OCI-LY7 (cell line): ENCODE measurements at regions not wholly inside any gene's neighbourhood (a gene's known extent, or its start where the extent isn't known, plus 50 kb on each side); places are given as distances from the start of the nearest gene placed in this dataset.

Experiments used
- BruUV-seq: library from RNA; stranded (reverse); fragments of 400-500 nt; replicated peaks from 2 replicates; lab custom pipeline; 2021; lab: Mats Ljungman, UMichigan
- CTCF ChIA-PET: fragments of 300-600 bp; sonication (Branson Sonifier 250); formaldehyde crosslinking; loops from one replicate; lab custom pipeline; 2022; ENCODE audit warnings: antibody characterized with exemption; ENCODE audit not compliant: unreplicated experiment; lab: Charles Lee
- POLR2A ChIA-PET: fragments of 300-600 bp; sonication (Branson Sonifier 250); formaldehyde crosslinking; loops from one replicate; lab custom pipeline; 2022; ENCODE audit warnings: antibody characterized with exemption; lab: Charles Lee
- DNase-seq: peaks from one replicate; pipeline ENCODE4 v3.0.0-alpha.2; 2015; ENCODE audit warnings: low spot score
- H2AFZ ChIP-seq: fragments of 200-600 bp; sonication (generic), shearing (Covaris generic); 2 replicates; pipeline ENCODE4 v1.6.1; 2014; ENCODE audit warnings: mild to moderate bottlenecking, antibody characterized with exemption, low read length, moderate library complexity
- H3K27ac ChIP-seq: fragments of 200-600 bp; sonication (generic); 2 replicates; pipeline ENCODE4 v1.5.1; 2014; ENCODE audit warnings: mixed run types, low read depth, mild to moderate bottlenecking, moderate library complexity, low read length, inconsistent platforms; ENCODE audit not compliant: poor library complexity, severe bottlenecking
- H3K36me3 ChIP-seq: fragments of 200-600 bp; sonication (generic); 2 replicates; pipeline ENCODE4 v1.6.1; 2014; ENCODE audit warnings: mild to moderate bottlenecking, antibody characterized with exemption, low read length, moderate library complexity, mixed read lengths; ENCODE audit not compliant: insufficient read depth
- H3K4me1 ChIP-seq: fragments of 200-600 bp; sonication (generic); 2 replicates; pipeline ENCODE4 v1.5.1; 2014; ENCODE audit warnings: mild to moderate bottlenecking, low read length; ENCODE audit not compliant: insufficient read depth, poor library complexity, severe bottlenecking
- H3K4me2 ChIP-seq: fragments of 200-600 bp; sonication (generic); 2 replicates; pipeline ENCODE4 v1.6.1; 2014; ENCODE audit warnings: mild to moderate bottlenecking, low read length
- H3K4me3 ChIP-seq: fragments of 200-600 bp; sonication (generic); 2 replicates; pipeline ENCODE4 v1.5.1; 2014; ENCODE audit warnings: mild to moderate bottlenecking, low read depth, low read length; ENCODE audit not compliant: poor library complexity, severe bottlenecking
- H3K79me2 ChIP-seq: fragments of 200-600 bp; sonication (generic); 2 replicates; pipeline ENCODE4 v1.6.1; 2016; ENCODE audit warnings: low read depth, mild to moderate bottlenecking, low read length, moderate library complexity, mixed read lengths; ENCODE audit not compliant: insufficient read depth
- H3K9me2 ChIP-seq: fragments of 200-600 bp; sonication (generic); 2 replicates; pipeline ENCODE4 v1.6.1; 2016; ENCODE audit warnings: mild to moderate bottlenecking, low read length, mixed read lengths; ENCODE audit not compliant: insufficient read depth
- H3K9me3 ChIP-seq: fragments of 200-600 bp; sonication (generic); 2 replicates; pipeline ENCODE4 v1.6.1; 2014; ENCODE audit warnings: mild to moderate bottlenecking, mixed run types, low read length, mixed read lengths
- H4K20me1 ChIP-seq: fragments of 200-600 bp; sonication (generic); 2 replicates; pipeline ENCODE4 v1.6.1; 2014; ENCODE audit warnings: mild to moderate bottlenecking, antibody characterized with exemption, low read length, moderate library complexity, mixed read lengths; ENCODE audit not compliant: insufficient read depth
- EZH2phosphoT487 ChIP-seq: fragments of 200-600 bp; sonication (generic); IDR thresholded peaks from 2 replicates; pipeline ENCODE4 v1.6.1; 2018; ENCODE audit warnings: low read depth, borderline replicate concordance, mild to moderate bottlenecking, mixed run types, antibody characterized with exemption, low read length, moderate library complexity, mixed read lengths
- intact Hi-C: fragments of 100-400 bp; cut with micrococcal nuclease; formaldehyde crosslinking; loops from one replicate; pipeline ENCODE4 v1.10.0; 2022; ENCODE audit not compliant: unreplicated experiment
- TF ChIP-seq, protein P1 (sequence below): fragments of 200-600 bp; sonication (generic); conservative IDR thresholded peaks from 2 replicates; pipeline ENCODE4 v1.5.1; 2014; ENCODE audit warnings: mild to moderate bottlenecking, antibody characterized with exemption, low read length, moderate library complexity, mixed read lengths

DNA sequence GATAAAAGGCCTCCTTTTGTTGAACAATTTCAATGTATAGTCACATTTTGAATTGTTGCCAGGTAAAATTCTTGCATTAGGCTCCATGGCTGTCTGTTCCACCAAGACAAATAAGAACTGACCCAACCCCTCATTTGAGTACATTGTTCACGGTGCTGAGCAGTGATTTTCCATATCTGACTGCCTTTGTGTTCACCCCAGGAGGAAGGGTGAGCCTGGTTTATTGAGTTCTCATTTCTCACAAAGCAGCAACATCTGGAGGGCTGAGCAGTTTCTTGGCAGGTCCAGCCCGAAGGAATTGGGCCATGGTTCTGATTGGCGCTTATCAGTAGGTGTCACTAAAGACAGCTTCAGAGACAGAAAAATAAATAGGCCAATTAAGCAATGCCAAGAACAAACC lies 149.1 kb downstream of the BMP4 start:
- Histone ChIP-seq H3K27ac (no peak overlapping the region), H3K79me2 (no peaks in the 10 kb centered on the region), H3K4me1 (no peaks in the 10 kb centered on the region), H3K4me2 (no peak overlapping the region), H3K36me3 (no peaks in the 10 kb centered on the region), H3K4me3 (no peak overlapping the region), H3K9me3 (no peaks in the 10 kb centered on the region), H2AFZ (no peak overlapping the region), H3K9me2 (no peaks in the 10 kb centered on the region), H4K20me1 (no peaks in the 10 kb centered on the region)
- ChIA-PET CTCF (no interaction called here), POLR2A (interaction anchor here (0.6 kb wide), 1 partner anchor 168 kb away, joined by 4 read pairs; no protein-coding TSS in a partner anchor)
- intact Hi-C loops = no loop called here
- BruUV-seq = no TSS peak
- TF ChIP-seq EZH2phosphoT487 = no peak
- TF ChIP-seq, protein P1, sequence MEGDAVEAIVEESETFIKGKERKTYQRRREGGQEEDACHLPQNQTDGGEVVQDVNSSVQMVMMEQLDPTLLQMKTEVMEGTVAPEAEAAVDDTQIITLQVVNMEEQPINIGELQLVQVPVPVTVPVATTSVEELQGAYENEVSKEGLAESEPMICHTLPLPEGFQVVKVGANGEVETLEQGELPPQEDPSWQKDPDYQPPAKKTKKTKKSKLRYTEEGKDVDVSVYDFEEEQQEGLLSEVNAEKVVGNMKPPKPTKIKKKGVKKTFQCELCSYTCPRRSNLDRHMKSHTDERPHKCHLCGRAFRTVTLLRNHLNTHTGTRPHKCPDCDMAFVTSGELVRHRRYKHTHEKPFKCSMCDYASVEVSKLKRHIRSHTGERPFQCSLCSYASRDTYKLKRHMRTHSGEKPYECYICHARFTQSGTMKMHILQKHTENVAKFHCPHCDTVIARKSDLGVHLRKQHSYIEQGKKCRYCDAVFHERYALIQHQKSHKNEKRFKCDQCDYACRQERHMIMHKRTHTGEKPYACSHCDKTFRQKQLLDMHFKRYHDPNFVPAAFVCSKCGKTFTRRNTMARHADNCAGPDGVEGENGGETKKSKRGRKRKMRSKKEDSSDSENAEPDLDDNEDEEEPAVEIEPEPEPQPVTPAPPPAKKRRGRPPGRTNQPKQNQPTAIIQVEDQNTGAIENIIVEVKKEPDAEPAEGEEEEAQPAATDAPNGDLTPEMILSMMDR = no peak
- no peak for DNase-seq

DNA sequence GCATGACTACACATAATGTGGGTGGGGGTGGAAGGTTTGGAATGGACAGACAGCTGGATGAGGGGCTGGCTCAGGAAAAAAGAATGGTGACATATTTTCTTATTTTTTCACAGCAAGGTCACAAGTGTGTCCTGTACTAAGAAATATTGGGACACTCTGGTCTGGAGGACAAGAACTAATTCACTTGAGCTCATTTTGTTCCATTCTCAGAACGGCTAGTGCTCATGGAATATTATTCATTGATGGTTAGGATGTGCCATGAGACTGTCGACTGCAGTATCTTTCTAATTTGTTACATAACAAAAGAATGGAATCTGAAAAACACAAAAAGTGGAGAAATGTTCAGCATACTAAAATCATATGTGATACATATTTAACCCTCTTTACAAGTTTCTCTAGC lies 149.5 kb downstream of the BMP4 start:
- no peak overlapping the region for H3K27ac ChIP-seq
- POLR2A ChIA-PET = interaction anchor here (0.6 kb wide), 1 partner anchor 168 kb away, joined by 4 read pairs; no protein-coding TSS in a partner anchor
- no TSS peak for BruUV-seq

DNA sequence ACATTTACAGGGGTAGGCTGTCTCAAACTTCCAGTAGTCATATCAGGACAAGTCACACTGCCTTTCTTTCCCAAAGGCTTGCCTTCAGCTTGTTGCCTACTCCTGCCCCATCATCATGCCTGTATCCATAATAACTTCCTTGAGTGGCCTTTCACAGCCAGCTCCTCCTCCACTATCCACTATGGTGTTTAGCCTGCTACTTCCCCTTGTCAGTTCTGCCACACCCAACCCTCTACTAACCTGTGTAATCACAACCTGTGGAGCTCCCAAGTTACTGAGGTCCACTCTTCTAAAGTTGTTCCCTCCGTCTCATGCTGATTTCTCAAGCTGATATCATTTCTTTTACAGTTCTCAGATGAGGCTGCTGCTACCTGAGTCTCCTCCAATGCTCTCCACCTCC lies 159.9 kb downstream of the BMP4 start:
- Histone ChIP-seq H3K79me2 (no peaks in the 10 kb centered on the region), H2AFZ (no peak overlapping the region), H3K36me3 (no peaks in the 10 kb centered on the region), H3K4me2 (no peak overlapping the region), H3K9me2 (no peaks in the 10 kb centered on the region), H3K4me1 (no peaks in the 10 kb centered on the region), H3K4me3 (no peak overlapping the region), H4K20me1 (no peaks in the 10 kb centered on the region), H3K27ac (no peak overlapping the region), H3K9me3 (no peaks in the 10 kb centered on the region)
- TF ChIP-seq, protein P1 = no peak
- no peak for TF ChIP-seq EZH2phosphoT487
- CTCF ChIA-PET = no interaction called here
- DNase-seq = no peak
- intact Hi-C loops = no loop called here
- POLR2A ChIA-PET = no interaction called here
- BruUV-seq = no TSS peak

More for the DNA sequence above, 149.5 kb downstream of the BMP4 start:
- no peaks in the 10 kb centered on the region for H3K9me2 ChIP-seq
- no peaks in the 10 kb centered on the region for H3K9me3 ChIP-seq
- no peak overlapping the region for H3K4me3 ChIP-seq
- no peaks in the 10 kb centered on the region for H3K4me1 ChIP-seq
- CTCF ChIA-PET = no interaction called here
- H3K4me2 ChIP-seq = no peak overlapping the region
- no peak for DNase-seq
- H3K79me2 ChIP-seq = no peaks in the 10 kb centered on the region
- H2AFZ ChIP-seq = no peak overlapping the region
- H4K20me1 ChIP-seq = no peaks in the 10 kb centered on the region
- no peaks in the 10 kb centered on the region for H3K36me3 ChIP-seq
- TF ChIP-seq, protein P1 = no peak
- no peak for TF ChIP-seq EZH2phosphoT487
- intact Hi-C loops = no loop called here
